GM04504 (cell line): ENCODE measurements at regions not wholly inside any gene's neighbourhood (a gene's known extent, or its start where the extent isn't known, plus 50 kb on each side); places are given as distances from the start of the nearest gene placed in this dataset.
A peak's percentile ranks its signal among the peaks of the same experiment; 100 is the strongest.

ENCODE experiments used
- DNase-seq: peaks from one replicate; pipeline ENCODE4 v3.0.0-alpha.2; 2012; ENCODE audit warnings: low read depth

GRCh38 chr13:73748404-73748803, 385.8 kb downstream of the KLF12 start:
- no peak for DNase-seq

- DNase-seq = no peak
These were observed 389.0 kb downstream of the KLF12 start for GRCh38 chr13:73745190-73745589.

GRCh38 chr13:73742982-73743381, 391.2 kb downstream of the KLF12 start:
- DNase-seq = no peak

- no peak for DNase-seq
These were observed 392.5 kb downstream of the KLF12 start for GRCh38 chr13:73741742-73742141.

GRCh38 chr13:73741111-73741510, 393.1 kb downstream of the KLF12 start:
- DNase-seq = no peak

- no peak for DNase-seq
These were observed 393.5 kb downstream of the KLF12 start for GRCh38 chr13:73740666-73741065.

- DNase-seq = no peak
These were observed 394.8 kb downstream of the KLF12 start for GRCh38 chr13:73739394-73739793.

- no peak for DNase-seq
These were observed 395.6 kb downstream of the KLF12 start for GRCh38 chr13:73738626-73739025.

GRCh38 chr13:73737214-73737613, 397.0 kb downstream of the KLF12 start:
- DNase-seq = no peak

GRCh38 chr13:73733706-73734105, 400.5 kb downstream of the KLF12 start:
- no peak for DNase-seq

- DNase-seq = no peak
These were observed 401.9 kb downstream of the KLF12 start for GRCh38 chr13:73732350-73732749.

- DNase-seq = no peak
These were observed 402.6 kb downstream of the KLF12 start for GRCh38 chr13:73731564-73731963.

GRCh38 chr13:73730014-73730413, 404.2 kb downstream of the KLF12 start:
- no peak for DNase-seq

GRCh38 chr13:73729046-73729445, 405.2 kb downstream of the KLF12 start:
- no peak for DNase-seq

- peak; percentile 13 for DNase-seq
These were observed 412.1 kb downstream of the KLF12 start for GRCh38 chr13:73722120-73722519.

GRCh38 chr13:73721571-73721970, 412.6 kb downstream of the KLF12 start:
- no peak for DNase-seq

GRCh38 chr13:73720216-73720840, 413.9 kb downstream of the KLF12 start:
- no peak for DNase-seq

- no peak for DNase-seq
These were observed 416.0 kb downstream of the KLF12 start for GRCh38 chr13:73718246-73718645.

- DNase-seq = no peak
These were observed 416.6 kb downstream of the KLF12 start for GRCh38 chr13:73717632-73718031.

GRCh38 chr13:73715911-73716510, 418.2 kb downstream of the KLF12 start:
- DNase-seq = no peak

GRCh38 chr13:73715114-73715910, 418.9 kb downstream of the KLF12 start:
- DNase-seq = no peak

GRCh38 chr13:73714522-73714921, 419.7 kb downstream of the KLF12 start:
- no peak for DNase-seq

GRCh38 chr13:73708393-73708985, 425.7 kb downstream of the KLF12 start:
- peak; percentile 22 for DNase-seq
